B cell (primary cell): ENCODE measurements at regions not wholly inside any gene's neighbourhood (a gene's known extent, or its start where the extent isn't known, plus 50 kb on each side); places are given as distances from the start of the nearest gene placed in this dataset.

Source experiments
- ATAC-seq: fragments of 200-7000 bp; cut with Tn5 transposase; one replicate; pipeline ENCODE4 v1.10.0; 2021; ENCODE audit warnings: low read depth, mild to moderate bottlenecking, moderate number of reproducible peaks, moderate library complexity
- CTCF ChIA-PET: fragments of 350-600 bp; sonication (Branson Sonifier 250); formaldehyde crosslinking; loops from one replicate; lab custom pipeline; 2021; ENCODE audit warnings: antibody characterized with exemption, inconsistent platforms; lab: Charles Lee
- POLR2A ChIA-PET: fragments of 350-600 bp; sonication (Branson Sonifier 250); formaldehyde crosslinking; loops from one replicate; lab custom pipeline; 2021; ENCODE audit warnings: antibody characterized with exemption; lab: Charles Lee
- DNase-seq: peaks from one replicate; pipeline ENCODE4 v3.0.0; 2013
- H2AFZ ChIP-seq: 2 replicates; pipeline ENCODE4 v1.6.1; 2012; ENCODE audit warnings: mild to moderate bottlenecking, low read depth, low read length; ENCODE audit not compliant: insufficient read depth, poor library complexity, severe bottlenecking
- H3K27ac ChIP-seq, 2 donors: 1 replicate in 1 of 2; 2 replicates in 1 of 2; pipeline ENCODE4 v1.5.1; 2012 to 2013; ENCODE audit warnings: low read length in 2 of 2, mild to moderate bottlenecking in 2 of 2, moderate library complexity in 1 of 2
- H3K27me3 ChIP-seq, 4 experiments: fragments of 200-600 bp in 1 of 4; sonication (generic) in 1 of 4; replicated peaks in 1 of 4; 1 replicate in 2 of 4; 2 replicates in 2 of 4; pipeline versions ENCODE4 v1.6.1 to v1.7.0; 2013 to 2016; ENCODE audit warnings: low read length in 3 of 4, mild to moderate bottlenecking in 2 of 4, mixed read lengths in 1 of 4, moderate library complexity in 1 of 4; ENCODE audit not compliant: insufficient read depth in 4 of 4, control insufficient read depth in 3 of 4; ENCODE audit errors: control extremely low read depth in 1 of 4
- H3K36me3 ChIP-seq, 2 experiments: replicated peaks in 1 of 2; 1 replicate in 1 of 2; 2 replicates in 1 of 2; pipeline versions ENCODE4 v1.6.1 to v1.7.1; 2013; ENCODE audit warnings: low read length in 1 of 2; ENCODE audit not compliant: insufficient read depth in 2 of 2, control insufficient read depth in 1 of 2; ENCODE audit errors: control extremely low read depth in 1 of 2, extremely low read depth in 1 of 2
- H3K4me1 ChIP-seq, 2 donors: fragments of 200-600 bp in 1 of 2; sonication (generic) in 1 of 2; 1 replicate in 1 of 2; 2 replicates in 1 of 2; pipeline versions ENCODE4 v1.5.1 to v1.6.1; 2013 to 2017; ENCODE audit warnings: low read length in 2 of 2; ENCODE audit not compliant: control insufficient read depth in 2 of 2, insufficient read depth in 2 of 2
- H3K4me2 ChIP-seq: replicated peaks from 2 replicates; pipeline ENCODE3; 2012; ENCODE audit warnings: mild to moderate bottlenecking, low read depth, low read length; ENCODE audit not compliant: poor library complexity, severe bottlenecking
- H3K4me3 ChIP-seq, 5 experiments: fragments of 200-600 bp in 1 of 5; sonication (generic) in 1 of 5; 1 replicate in 3 of 5; 2 replicates in 2 of 5; pipeline versions ENCODE4 v1.5.1 to v1.7.0; 2011 to 2016; ENCODE audit warnings: low read length in 4 of 5, mild to moderate bottlenecking in 4 of 5, low read depth in 2 of 5, control low read depth in 1 of 5, moderate library complexity in 1 of 5; ENCODE audit not compliant: insufficient read depth in 1 of 5; ENCODE audit errors: control extremely low read depth in 1 of 5, extremely low read depth in 1 of 5
- H3K79me2 ChIP-seq: fragments of 200-600 bp; sonication (generic); one replicate; pipeline ENCODE4 v1.6.0; 2016; ENCODE audit warnings: low read length; ENCODE audit not compliant: control insufficient read depth, insufficient read depth
- H3K9ac ChIP-seq: fragments of 200-600 bp; sonication (generic); 2 replicates; pipeline ENCODE4 v1.6.1; 2017; ENCODE audit warnings: mild to moderate bottlenecking, low read length, moderate library complexity
- H3K9me3 ChIP-seq, 3 donors: one replicate each; pipeline versions ENCODE4 v1.6.1 to v1.7.1; 2013; ENCODE audit warnings: low read length in 2 of 3; ENCODE audit not compliant: control insufficient read depth in 2 of 3, insufficient read depth in 1 of 3; ENCODE audit errors: control extremely low read depth in 1 of 3
- H4K20me1 ChIP-seq: 2 replicates; pipeline ENCODE4 v1.6.0; 2012; ENCODE audit warnings: mild to moderate bottlenecking, low read length; ENCODE audit not compliant: insufficient read depth, control insufficient read depth, poor library complexity, severe bottlenecking
- H3K27ac Mint-ChIP-seq: one replicate; pipeline ENCODE4 v1.8.0; 2021; ENCODE audit warnings: mixed read lengths
- H3K27me3 Mint-ChIP-seq: one replicate; pipeline ENCODE4 v1.8.0; 2021; ENCODE audit warnings: mixed read lengths
- H3K4me1 Mint-ChIP-seq: one replicate; pipeline ENCODE4 v1.8.0; 2021; ENCODE audit warnings: mixed read lengths
- H3K4me3 Mint-ChIP-seq: one replicate; pipeline ENCODE4 v1.8.0; 2021; ENCODE audit warnings: mixed read lengths
- H3K9me3 Mint-ChIP-seq: one replicate; pipeline ENCODE4 v1.8.0; 2022; ENCODE audit warnings: mixed read lengths; ENCODE audit not compliant: insufficient read depth
- EZH2 ChIP-seq: IDR thresholded peaks from 2 replicates; pipeline ENCODE4 v1.6.1; 2012; ENCODE audit warnings: borderline replicate concordance, low read depth, mild to moderate bottlenecking, moderate library complexity, low read length; ENCODE audit not compliant: insufficient read depth, poor library complexity, severe bottlenecking
- intact Hi-C: fragments of 100-400 bp; cut with micrococcal nuclease; formaldehyde crosslinking; loops from one replicate; pipeline ENCODE4 v1.10.0; 2022
- TF ChIP-seq, protein P1 (sequence below): fragments of 200-600 bp; IDR thresholded peaks from one replicate; pipeline ENCODE4 v1.8.0; 2022; ENCODE audit warnings: antibody characterized with exemption, mild to moderate bottlenecking

DNA sequence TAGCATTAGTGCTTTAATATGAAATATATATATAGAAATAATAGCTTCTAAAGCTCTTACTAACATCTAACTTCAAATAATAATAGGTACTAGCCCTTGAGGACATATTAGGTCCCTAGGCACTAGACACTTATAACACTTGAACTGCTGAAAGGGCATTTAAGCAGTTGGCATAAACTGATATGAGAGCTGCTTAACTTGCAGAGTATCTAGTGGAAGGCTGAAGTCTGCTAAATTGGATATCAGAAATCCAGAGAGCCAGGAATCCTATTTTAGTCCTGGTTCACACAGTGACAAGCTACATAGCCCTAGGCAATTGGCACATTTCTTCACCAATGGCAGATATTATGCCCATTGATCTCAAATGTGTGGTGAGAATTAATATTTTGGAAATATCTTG lies 326.9 kb upstream of the UBE2E3 start:
- DNase-seq (no peak), ATAC-seq (no peak)
- H3K27ac ChIP-seq: no peak overlapping the region
- H3K4me3 Mint-ChIP-seq: no peak overlapping the region
- no peaks in the 10 kb centered on the region for H3K9me3 ChIP-seq
- H4K20me1 ChIP-seq: no peaks in the 10 kb centered on the region
- no peaks in the 10 kb centered on the region for H3K4me1 Mint-ChIP-seq
- ChIA-PET CTCF (no interaction called here), POLR2A (no interaction called here)
- no peak overlapping the region for H3K9ac ChIP-seq
- H3K27me3 Mint-ChIP-seq: peaks cover 3% of the 10 kb centered on the region
- no peaks in the 10 kb centered on the region for H3K9me3 Mint-ChIP-seq
- intact Hi-C loops: no loop called here
- H3K4me3 ChIP-seq: no peak overlapping the region
- H3K4me1 ChIP-seq: no peaks in the 10 kb centered on the region
- no peaks in the 10 kb centered on the region for H3K36me3 ChIP-seq
- no peaks in the 10 kb centered on the region for H3K79me2 ChIP-seq
- H2AFZ ChIP-seq: no peak overlapping the region
- TF ChIP-seq, protein P1, sequence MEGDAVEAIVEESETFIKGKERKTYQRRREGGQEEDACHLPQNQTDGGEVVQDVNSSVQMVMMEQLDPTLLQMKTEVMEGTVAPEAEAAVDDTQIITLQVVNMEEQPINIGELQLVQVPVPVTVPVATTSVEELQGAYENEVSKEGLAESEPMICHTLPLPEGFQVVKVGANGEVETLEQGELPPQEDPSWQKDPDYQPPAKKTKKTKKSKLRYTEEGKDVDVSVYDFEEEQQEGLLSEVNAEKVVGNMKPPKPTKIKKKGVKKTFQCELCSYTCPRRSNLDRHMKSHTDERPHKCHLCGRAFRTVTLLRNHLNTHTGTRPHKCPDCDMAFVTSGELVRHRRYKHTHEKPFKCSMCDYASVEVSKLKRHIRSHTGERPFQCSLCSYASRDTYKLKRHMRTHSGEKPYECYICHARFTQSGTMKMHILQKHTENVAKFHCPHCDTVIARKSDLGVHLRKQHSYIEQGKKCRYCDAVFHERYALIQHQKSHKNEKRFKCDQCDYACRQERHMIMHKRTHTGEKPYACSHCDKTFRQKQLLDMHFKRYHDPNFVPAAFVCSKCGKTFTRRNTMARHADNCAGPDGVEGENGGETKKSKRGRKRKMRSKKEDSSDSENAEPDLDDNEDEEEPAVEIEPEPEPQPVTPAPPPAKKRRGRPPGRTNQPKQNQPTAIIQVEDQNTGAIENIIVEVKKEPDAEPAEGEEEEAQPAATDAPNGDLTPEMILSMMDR: no peak
- TF ChIP-seq EZH2: no peak
- no peak overlapping the region for H3K4me2 ChIP-seq
- H3K27me3 ChIP-seq: no peaks in the 10 kb centered on the region
- H3K27ac Mint-ChIP-seq: no peak overlapping the region

DNA sequence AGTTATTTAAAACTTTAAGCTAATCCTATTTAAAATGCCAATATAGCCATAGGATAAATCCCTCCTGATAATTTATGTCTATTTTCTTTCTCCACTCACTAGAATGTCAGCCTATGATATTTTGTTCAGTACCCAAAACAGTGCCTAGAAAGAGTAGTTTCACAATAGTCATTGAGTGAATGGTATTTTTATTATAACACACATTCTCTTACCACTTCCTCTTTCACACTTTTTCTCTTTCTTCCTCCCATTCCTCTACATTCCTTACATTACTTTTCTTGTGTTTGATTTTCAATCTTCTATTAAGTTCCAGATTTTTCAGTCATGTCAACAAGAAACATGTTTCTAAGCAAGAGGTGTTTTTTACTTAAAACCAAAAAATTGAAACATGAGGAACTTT lies 327.6 kb upstream of the UBE2E3 start:
- POLR2A ChIA-PET: no interaction called here

More for the DNA sequence above, 327.6 kb upstream of the UBE2E3 start:
- Histone ChIP-seq H3K27ac (no peak overlapping the region), H3K9ac (no peak overlapping the region), H2AFZ (no peak overlapping the region), H3K4me3 (no peak overlapping the region), H3K4me1 (no peaks in the 10 kb centered on the region), H3K27me3 (no peaks in the 10 kb centered on the region), H3K79me2 (no peaks in the 10 kb centered on the region), H3K9me3 (no peaks in the 10 kb centered on the region), H4K20me1 (no peaks in the 10 kb centered on the region), H3K36me3 (no peaks in the 10 kb centered on the region), H3K4me2 (no peak overlapping the region)
- CTCF ChIA-PET: no interaction called here
- intact Hi-C loops: no loop called here
- ATAC-seq (no peak), DNase-seq (no peak)
- peaks cover 3% of the 10 kb centered on the region for H3K27me3 Mint-ChIP-seq
- H3K9me3 Mint-ChIP-seq: no peaks in the 10 kb centered on the region
- no peaks in the 10 kb centered on the region for H3K4me1 Mint-ChIP-seq
- H3K27ac Mint-ChIP-seq: no peak overlapping the region
- H3K4me3 Mint-ChIP-seq: no peak overlapping the region
- TF ChIP-seq EZH2: no peak
- TF ChIP-seq, protein P1: no peak
